GM12892 (cell line): ENCODE measurements at regions not wholly inside any gene's neighbourhood (a gene's known extent, or its start where the extent isn't known, plus 50 kb on each side); places are given as distances from the start of the nearest gene placed in this dataset.

Experiments used
- POLR2A ChIP-seq: IDR thresholded peaks from 2 replicates; pipeline ENCODE4 v1.6.1; 2011; ENCODE audit warnings: low read depth, low read length, control low read depth
- POLR2AphosphoS5 ChIP-seq: IDR thresholded peaks from 2 replicates; pipeline ENCODE4 v1.6.1; 2011; ENCODE audit warnings: low read depth, low read length, control low read depth
- TAF1 ChIP-seq: IDR thresholded peaks from 2 replicates; pipeline ENCODE4 v1.6.1; 2011; ENCODE audit warnings: low read depth, mild to moderate bottlenecking, control low read depth, low read length, borderline replicate concordance

DNA sequence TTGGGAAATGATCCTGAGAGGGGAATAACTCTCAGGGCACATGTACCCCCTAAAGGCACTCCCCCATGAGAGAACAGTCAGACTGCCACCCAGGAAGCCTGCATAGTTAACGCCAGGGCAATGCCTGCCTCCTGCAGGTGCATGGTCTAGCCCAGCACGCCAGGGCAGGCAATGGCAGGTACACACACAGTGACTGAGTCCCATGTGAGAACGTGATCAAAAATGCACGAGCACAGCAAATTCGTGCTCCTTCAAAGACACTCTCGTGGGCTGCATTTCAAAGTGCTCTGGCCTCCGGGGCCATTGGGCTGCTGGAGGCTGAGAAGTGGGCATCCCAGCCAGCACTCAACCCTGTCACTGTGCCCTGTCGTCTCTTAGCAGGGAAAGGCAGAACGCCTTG is 79.7 kb downstream of the SHANK2 start:
- TF ChIP-seq POLR2AphosphoS5 (no peak), TAF1 (no peak), POLR2A (no peak)
